ENCODE measurements at regions not wholly inside any gene's neighbourhood (a gene's known extent, or its start where the extent isn't known, plus 50 kb on each side); places are given as distances from the start of the nearest gene placed in this dataset.

DNA sequence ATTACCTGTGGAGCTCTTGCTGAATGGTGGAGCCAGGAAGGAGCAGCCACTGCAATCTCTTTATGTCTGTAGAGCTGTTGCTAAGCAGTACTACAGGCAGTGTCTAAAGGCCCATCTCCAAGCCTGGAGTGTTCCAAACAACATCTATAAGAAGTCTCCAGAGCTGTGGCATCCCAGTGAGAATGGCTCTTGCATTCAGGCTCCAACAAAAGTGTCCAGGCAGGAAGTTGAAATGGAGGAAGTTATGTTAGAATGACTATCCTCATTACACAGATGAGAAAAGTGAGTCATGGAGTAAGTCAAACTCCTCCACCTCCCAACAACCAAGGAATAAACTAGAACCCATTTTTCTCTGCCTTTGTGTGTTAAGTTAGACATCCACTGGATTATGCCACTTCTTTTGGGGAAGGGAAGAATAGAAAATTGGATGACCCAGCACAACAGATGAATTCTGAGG, 288.5 kb upstream of the STXBP5 start:
- ChIA-PET POLR2A (ENCODE audit: unreplicated experiment) (no interaction called here), CTCF (no interaction called here)
- peak; percentile 16 for ATAC-seq
- no peaks in the 10 kb centered on the region for H3K9me3 ChIP-seq (ENCODE audit: low read length)
- H3K4me3 ChIP-seq (ENCODE audit: low read length) = peak overlapping the region; percentile 58
- H2AFZ ChIP-seq (ENCODE audit: low read length) = no peak overlapping the region
- peak overlapping the region; percentile 98 for H3K27ac ChIP-seq (ENCODE audit: low read length)
- intact Hi-C loops (cut with micrococcal nuclease) = loop anchor here (2.0 kb wide), 2 partner anchors 53 to 287 kb away; no protein-coding TSS in a partner anchor
- no TSS peak for BruUV-seq (replicated peaks)
- peaks cover 11% of the 10 kb centered on the region for H3F3A ChIP-seq (ENCODE audit: low read length, unreplicated experiment)
- peak overlapping the region; percentile 75 for H3K9ac ChIP-seq (ENCODE audit: low read length)
- no peaks in the 10 kb centered on the region for H3K27me3 ChIP-seq (ENCODE audit: low read length)
- peak overlapping the region; percentile 83 for H3K4me2 ChIP-seq (ENCODE audit: low read length)
- TF ChIP-seq, protein P1, sequence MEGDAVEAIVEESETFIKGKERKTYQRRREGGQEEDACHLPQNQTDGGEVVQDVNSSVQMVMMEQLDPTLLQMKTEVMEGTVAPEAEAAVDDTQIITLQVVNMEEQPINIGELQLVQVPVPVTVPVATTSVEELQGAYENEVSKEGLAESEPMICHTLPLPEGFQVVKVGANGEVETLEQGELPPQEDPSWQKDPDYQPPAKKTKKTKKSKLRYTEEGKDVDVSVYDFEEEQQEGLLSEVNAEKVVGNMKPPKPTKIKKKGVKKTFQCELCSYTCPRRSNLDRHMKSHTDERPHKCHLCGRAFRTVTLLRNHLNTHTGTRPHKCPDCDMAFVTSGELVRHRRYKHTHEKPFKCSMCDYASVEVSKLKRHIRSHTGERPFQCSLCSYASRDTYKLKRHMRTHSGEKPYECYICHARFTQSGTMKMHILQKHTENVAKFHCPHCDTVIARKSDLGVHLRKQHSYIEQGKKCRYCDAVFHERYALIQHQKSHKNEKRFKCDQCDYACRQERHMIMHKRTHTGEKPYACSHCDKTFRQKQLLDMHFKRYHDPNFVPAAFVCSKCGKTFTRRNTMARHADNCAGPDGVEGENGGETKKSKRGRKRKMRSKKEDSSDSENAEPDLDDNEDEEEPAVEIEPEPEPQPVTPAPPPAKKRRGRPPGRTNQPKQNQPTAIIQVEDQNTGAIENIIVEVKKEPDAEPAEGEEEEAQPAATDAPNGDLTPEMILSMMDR (conservative IDR thresholded peaks at IDR 0.05; ENCODE audit: low read depth, low read length) = no peak
- no peaks in the 10 kb centered on the region for H3K79me2 ChIP-seq (ENCODE audit: low read length)
- peaks cover 41% of the 10 kb centered on the region for H3K4me1 ChIP-seq (ENCODE audit: insufficient read depth, low read length)
- H4K20me1 ChIP-seq (ENCODE audit: low read length) = no peaks in the 10 kb centered on the region
- H3K9me2 ChIP-seq (replicated peaks; ENCODE audit: low read length) = no peaks in the 10 kb centered on the region
- no peaks in the 10 kb centered on the region for H3K36me3 ChIP-seq (ENCODE audit: low read depth, low read length)
- peak; percentile 60 for DNase-seq

DNA sequence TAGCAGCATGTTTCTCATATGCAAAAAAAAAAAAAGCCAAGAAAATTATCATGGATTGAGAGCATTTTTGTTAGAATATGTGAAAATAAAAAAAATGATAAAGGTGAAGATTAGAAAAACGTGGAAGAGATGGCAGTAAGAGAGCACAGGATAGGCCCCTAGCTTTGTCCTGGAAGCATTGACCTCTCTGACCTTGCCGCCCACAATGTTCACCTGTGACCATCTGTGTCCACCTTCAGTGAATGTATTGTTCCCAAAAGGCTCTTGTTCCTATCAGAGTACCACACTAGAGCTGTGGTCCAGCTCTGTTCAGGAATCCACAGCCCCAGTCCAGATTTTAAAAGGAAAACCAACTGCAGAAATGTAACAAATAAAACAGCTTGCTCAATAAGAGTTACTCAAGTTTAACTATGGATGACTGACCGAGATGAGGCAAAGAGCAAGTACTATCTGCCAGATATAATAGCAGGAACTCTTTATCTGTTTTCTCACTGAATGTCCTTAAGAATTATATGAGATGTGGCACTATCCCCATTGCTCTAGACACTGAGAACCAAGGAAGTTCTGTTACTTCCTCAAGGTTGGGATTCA, 287.7 kb upstream of the STXBP5 start:
- Histone ChIP-seq H3K4me1 (ENCODE audit: insufficient read depth, low read length) (peaks cover 41% of the 10 kb centered on the region), H3K79me2 (ENCODE audit: low read length) (no peaks in the 10 kb centered on the region), H3K9me2 (replicated peaks; ENCODE audit: low read length) (no peaks in the 10 kb centered on the region), H3K4me3 (ENCODE audit: low read length) (no peak overlapping the region), H3K9ac (ENCODE audit: low read length) (no peak overlapping the region), H3F3A (ENCODE audit: low read length, unreplicated experiment) (peaks cover 11% of the 10 kb centered on the region), H2AFZ (ENCODE audit: low read length) (no peak overlapping the region), H4K20me1 (ENCODE audit: low read length) (no peaks in the 10 kb centered on the region), H3K4me2 (ENCODE audit: low read length) (peak overlapping the region; percentile 83; the same call in 1 of the 2 replicates), H3K36me3 (ENCODE audit: low read depth, low read length) (no peaks in the 10 kb centered on the region), H3K27ac (ENCODE audit: low read length) (peak overlapping the region; percentile 98), H3K9me3 (ENCODE audit: low read length) (no peaks in the 10 kb centered on the region), H3K27me3 (ENCODE audit: low read length) (no peaks in the 10 kb centered on the region)
- ATAC-seq = no peak
- POLR2A ChIA-PET (ENCODE audit: unreplicated experiment) = no interaction called here
- no TSS peak for BruUV-seq (replicated peaks)
- no peak for TF ChIP-seq EZH2 (IDR thresholded peaks at IDR 0.05; ENCODE audit: low read length, unreplicated experiment)
- TF ChIP-seq, protein P1 (conservative IDR thresholded peaks at IDR 0.05; ENCODE audit: low read depth, low read length) = no peak
- no peak for TF ChIP-seq EZH2phosphoT487 (IDR thresholded peaks at IDR 0.05; ENCODE audit: borderline replicate concordance, low read length)
- CTCF ChIA-PET = no interaction called here
- intact Hi-C loops (cut with micrococcal nuclease) = no loop called here
- no peak for DNase-seq

DNA sequence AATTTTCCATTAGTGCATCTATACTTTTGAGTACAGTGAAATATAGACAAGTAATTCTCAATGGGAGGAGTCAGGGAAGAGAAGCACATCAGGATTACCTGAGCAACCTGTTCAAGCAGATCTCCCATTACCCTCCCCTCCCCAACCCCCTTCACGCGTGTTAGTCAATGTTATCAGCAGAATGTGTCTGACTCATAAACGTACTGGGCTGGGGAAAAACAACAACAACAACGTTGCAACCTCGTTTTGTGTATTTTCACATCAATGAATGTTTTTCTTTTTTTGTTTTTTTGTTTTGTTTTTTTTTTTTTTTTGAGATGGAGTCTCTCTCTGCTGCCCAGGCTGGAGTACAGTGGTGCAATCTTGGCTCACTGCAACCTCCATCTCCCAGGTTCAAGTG, 287.0 kb upstream of the STXBP5 start:
- ChIA-PET CTCF (no interaction called here), POLR2A (ENCODE audit: unreplicated experiment) (no interaction called here)
- peaks cover 11% of the 10 kb centered on the region for H3F3A ChIP-seq (ENCODE audit: low read length, unreplicated experiment)
- no TSS peak for BruUV-seq (replicated peaks)
- ATAC-seq = no peak
- no peak for DNase-seq
- no peaks in the 10 kb centered on the region for H3K36me3 ChIP-seq (ENCODE audit: low read depth, low read length)
- no peaks in the 10 kb centered on the region for H3K79me2 ChIP-seq (ENCODE audit: low read length)
- H3K27me3 ChIP-seq (ENCODE audit: low read length) = no peaks in the 10 kb centered on the region
- no peaks in the 10 kb centered on the region for H3K9me2 ChIP-seq (replicated peaks; ENCODE audit: low read length)
- no peak overlapping the region for H3K4me2 ChIP-seq (ENCODE audit: low read length)
- H3K9ac ChIP-seq (ENCODE audit: low read length) = no peak overlapping the region
- H3K27ac ChIP-seq (ENCODE audit: low read length) = no peak overlapping the region
- intact Hi-C loops (cut with micrococcal nuclease) = no loop called here
- TF ChIP-seq EZH2phosphoT487 (IDR thresholded peaks at IDR 0.05; ENCODE audit: borderline replicate concordance, low read length) = no peak
- TF ChIP-seq EZH2 (IDR thresholded peaks at IDR 0.05; ENCODE audit: low read length, unreplicated experiment) = no peak
- TF ChIP-seq, protein P1 (conservative IDR thresholded peaks at IDR 0.05; ENCODE audit: low read depth, low read length) = no peak
- H2AFZ ChIP-seq (ENCODE audit: low read length) = no peak overlapping the region
- H4K20me1 ChIP-seq (ENCODE audit: low read length) = no peaks in the 10 kb centered on the region
- H3K4me3 ChIP-seq (ENCODE audit: low read length) = no peak overlapping the region
- no peaks in the 10 kb centered on the region for H3K9me3 ChIP-seq (ENCODE audit: low read length)
- H3K4me1 ChIP-seq (ENCODE audit: insufficient read depth, low read length) = peaks cover 41% of the 10 kb centered on the region

Data from PC-3 (cell line).